AG08396 (cell line): ENCODE measurements at regions not wholly inside any gene's neighbourhood (a gene's known extent, or its start where the extent isn't known, plus 50 kb on each side); places are given as distances from the start of the nearest gene placed in this dataset.
"Not testable (repeated sequence)": the region's sequence is repeated elsewhere in the genome, so short reads cannot be mapped to it uniquely, and the experiment has no call there.

Experiments
- DNase-seq: peaks from one replicate; pipeline ENCODE4 v3.0.0; 2012; ENCODE audit warnings: low spot score, mixed read lengths

DNA sequence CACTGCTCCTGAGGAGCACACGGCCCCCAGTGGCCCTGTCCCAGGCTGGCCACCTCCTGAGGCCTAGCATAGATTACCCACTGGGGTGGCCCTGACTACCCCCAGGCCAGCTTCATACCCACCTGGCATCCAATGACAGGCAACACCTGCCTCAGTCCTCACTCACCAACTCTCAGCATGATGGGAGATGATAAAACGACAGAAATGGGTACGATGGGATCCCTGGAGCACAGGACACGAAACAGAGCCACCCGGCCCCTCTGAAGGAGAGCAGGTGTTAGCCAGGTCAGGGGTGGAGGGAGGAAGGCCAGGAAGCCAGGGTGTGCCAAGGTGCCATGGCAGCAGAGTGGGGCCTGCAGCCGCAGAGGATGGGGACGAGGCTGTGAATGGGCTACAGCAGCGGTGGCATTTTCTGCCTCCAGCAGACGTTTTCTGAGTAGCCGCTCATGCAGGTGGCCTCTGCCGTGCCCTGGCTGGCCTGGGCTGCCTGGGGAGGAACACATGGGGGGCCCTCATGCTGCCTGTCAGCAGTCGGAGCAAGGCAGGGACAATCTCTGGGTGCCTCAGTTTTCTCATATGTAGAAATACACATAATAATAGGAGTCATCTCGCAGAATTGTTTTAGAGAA, 50.2 kb upstream of the FGF3 start:
- DNase-seq: no peak

DNA sequence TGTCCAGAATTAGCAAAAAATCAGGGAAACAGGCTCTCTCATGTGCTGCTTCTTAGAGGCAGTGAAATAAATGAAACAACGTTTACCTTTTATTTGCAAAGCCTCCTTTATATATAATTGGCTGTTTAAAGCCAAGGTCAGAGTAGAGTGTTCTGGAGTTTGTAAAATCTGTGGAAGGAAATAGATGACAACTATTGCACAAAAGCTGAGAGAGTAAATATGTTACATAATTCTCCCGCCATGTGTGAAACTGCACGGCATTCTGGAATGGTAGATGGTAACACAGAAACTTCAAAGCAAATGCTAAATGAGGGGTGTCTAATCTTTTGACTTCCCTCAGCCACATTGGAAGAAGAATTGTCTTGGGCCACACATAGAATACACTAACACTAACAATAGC, 51.5 kb upstream of the FGF3 start:
- no peak for DNase-seq

DNA sequence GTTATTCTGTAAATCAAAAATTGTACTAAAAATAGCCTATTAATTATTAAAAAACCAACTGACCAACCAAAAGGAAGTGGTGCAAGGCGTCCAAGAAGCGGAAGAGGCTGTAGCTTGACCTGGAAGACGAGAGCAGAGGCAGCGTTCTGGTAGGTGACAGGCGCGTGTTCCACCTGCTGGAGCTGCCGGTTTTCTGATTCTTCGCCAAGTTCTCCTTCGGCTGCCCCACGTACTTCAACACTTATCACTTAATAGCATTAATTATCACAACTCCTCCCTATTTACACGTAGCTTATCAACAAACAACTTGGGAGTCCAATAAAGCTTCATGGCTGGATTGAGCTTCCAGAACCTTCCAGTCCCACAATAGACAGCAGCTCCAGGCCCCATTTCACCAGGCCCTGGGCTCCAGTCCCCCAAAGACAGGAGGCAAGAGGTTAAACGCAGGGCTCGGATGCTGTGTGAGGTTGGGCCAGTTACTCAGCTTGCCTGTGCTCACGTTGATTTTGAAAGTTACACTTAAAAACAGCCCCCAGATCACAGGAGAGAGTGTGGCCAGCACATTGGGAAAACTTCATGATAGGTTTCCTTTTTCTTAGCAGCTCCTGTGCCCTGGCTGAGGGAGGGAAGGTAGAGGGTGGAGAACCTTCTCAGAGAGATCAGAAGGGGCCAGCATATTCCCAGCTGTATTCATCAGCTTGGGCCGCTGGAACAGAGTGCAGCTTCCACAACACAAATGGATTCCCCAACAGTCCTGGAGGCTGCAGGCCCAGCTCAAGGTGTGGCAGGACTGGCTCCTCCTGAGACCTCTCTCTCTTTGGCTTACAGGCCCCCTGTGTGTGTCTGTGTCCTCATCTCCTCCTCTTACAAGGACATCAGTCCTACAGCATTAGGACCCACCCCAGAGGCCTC, 54.2 kb upstream of the FGF3 start:
- DNase-seq: no peak

DNA sequence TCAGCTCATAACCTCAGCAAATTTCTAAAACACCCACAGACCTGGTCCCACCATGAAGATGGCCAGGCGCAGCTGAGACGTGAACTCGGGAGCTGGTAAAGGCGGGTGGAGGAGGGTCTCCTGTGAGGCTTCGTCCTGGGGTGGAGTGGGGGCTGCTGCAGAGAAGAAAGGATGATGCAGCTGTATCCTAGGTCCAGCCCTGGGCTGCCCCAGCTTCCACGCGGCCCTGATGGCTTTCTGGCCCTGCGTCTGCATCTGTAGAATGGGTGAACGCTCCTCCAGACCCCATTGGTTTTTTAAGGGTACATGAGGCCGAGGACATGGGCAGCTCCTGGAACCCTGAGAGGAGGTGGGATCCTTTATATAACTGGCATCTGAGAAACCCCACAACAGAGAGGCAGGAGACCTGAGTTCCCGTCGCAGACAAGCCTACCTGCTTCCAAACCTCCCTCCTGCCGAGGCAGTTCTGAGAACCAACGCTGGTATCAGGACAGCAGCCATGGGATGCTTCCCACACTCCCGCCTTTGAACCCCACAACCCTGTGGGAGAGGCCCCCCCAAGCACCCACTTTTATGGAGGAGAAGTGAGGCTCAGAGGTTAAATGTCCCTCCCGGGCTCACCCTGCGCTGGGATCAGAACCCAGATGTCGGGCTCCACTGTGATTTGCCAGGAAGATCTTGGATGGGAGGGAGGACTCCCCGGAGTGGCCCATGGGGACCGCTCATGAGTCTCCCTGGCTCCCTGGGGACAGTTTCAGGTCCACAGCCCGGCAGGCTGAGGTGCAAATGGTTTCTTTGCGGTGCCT, 55.2 kb upstream of the FGF3 start:
- no peak for DNase-seq

DNA sequence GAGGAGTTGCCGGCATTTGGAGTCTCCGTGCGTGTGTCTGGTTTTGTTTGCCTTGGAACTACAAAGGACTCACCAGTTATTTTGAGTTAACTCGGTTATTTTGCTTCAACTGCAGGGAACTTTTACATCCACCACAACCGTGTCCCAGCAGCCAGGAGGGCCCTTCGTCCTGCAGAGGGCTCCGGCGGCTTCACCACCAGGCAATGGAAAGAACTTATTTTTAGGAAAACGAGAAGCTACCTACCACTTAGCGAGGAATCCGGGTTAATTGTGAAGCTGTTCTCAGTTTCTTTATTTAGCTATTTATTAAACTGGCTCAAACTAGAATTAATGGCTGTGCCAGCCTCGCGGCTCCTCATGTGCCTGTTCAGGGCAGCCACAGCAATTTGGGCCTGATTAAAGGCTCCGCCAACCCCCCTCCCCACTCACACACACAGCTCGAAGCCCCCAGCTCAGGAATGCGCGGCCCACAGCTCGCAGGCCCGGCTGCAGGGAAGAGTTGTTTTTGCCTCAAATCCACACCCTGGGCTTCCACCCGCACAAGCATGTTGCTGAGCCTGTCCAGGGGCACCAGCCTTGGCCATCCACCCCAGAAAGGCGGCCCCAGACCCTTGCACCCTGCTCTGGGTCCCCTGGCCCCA, 55.9 kb upstream of the FGF3 start:
- no peak for DNase-seq

DNA sequence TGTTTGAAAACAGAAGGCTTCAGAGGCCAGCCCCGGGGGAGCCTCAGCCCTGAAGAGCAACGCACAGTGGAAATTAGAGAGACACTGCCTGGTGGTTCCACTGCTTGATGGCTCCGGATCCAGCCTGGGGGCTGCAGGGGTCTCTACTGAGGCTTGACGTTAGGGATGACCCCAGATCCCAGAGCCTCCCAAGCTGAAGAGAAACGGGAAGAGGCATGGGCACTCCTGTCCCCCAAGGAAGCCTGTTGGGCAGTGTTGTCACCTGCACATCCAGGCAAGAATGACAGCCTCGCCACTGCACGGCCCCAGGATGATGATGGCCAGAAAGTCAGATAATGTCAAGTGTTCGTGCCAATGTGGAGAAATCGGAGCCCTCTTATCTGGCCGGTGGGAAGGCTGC, 56.8 kb upstream of the FGF3 start:
- DNase-seq: no peak

DNA sequence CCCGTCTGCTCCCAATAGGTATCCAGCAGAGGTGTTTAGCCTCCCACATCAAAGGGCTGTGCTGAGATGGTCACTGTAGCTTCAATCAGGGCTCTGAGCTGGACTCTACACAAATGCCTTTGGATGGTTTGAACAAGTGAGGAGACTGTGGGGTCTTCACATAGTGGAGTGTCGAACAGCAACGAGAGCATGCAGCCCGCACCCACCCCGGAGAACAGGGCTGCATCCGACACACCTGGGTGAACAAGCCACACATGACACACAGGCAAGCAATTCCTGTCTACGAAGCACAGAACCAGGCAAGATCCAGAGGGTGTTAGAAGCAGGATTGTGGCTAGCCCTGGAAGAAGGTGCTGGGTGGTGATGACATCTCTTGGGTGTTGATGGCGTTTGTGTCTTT, 58.0 kb upstream of the FGF3 start:
- no peak for DNase-seq

DNA sequence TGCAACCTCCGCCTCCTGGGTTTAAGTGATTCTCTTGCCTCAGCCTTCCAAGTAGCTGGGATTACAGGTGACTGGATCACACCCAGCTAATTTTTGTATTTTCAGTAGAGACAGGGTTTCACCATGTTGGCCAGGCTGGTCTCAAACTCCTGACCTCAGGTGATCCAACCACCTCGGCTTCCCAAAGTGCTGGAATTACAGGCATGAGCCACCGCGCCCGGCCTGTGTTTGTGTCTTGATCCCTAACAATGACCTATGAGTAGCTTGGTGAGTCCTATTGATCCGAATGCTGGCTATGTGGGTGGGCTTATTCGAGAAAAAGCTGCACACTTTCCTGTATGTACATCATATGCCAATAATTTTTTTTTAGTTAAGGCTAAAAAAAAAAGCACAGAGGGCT, 58.5 kb upstream of the FGF3 start:
- not testable (repeated sequence) for DNase-seq

DNA sequence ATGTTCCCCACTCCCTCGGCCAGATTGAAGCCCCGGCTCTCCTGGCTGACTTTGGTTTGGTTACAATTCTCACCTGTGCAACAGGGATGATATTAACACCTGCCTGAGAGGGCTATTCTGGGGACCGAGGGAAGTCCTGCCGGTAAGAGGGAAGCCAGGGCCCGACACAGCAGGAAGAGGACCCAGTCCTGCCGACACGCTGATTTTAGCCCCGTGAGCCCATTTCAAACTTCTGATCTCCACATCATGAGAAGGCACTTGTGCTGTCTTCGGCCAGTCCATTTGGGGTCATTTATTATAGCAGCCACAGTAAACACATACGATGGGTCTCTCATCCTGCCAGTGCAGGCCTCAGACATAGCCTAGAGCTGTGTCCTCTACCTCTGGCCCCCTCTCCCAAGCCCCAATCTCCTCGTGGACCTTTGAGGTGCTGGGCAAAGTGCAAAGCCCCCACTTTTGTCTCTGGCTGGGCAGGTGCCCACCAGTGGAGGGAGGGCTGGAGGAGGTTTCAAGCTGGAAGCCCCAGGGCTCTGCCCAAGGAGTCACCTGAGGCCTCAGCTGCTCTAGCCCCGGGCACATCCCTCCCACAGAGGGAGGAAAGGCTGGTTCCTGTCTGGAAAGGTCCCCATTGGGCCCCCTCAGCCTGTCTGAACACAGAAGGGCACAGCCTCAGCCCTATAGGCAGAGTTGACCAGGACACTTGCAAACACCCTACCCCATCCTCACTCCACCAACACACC, 59.1 kb upstream of the FGF3 start:
- DNase-seq: no peak

DNA sequence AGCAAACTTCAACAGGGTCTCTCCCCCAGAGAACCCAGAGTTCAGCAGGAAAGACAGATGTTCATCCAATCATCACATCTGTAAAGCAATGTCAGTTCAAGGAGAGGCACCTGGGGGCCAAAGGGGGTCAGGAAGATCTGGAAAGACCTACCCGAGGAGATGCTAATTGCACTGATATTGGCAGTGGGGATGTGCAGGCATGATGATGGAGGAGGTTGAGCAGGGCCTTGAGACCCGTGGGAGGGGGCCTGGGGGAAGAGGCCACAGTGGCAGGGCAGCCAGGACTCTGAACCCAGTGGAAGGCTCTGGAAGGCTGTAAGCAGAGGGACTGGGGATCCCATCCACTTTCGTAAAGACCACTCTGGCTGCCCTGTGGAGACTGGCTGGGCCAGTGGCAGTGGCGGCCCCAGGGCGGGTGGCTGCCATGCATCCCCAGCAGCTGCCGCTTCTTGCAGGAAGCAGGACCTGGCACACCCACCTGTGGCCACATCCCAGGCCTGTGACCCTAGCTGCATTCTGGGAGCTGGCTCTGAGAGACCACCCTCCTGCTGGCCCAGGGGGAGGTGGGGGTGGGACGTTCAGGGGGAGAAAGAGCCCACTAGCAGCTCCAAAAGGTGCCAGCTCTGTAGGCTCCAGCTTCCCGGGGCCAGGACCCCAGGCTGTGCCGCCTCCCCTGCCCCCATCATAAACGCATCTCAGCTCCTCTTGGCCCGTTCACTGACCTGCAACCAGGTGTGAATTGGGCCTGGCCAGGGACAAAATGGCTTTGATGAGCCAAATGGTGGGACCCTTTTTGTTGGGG, 59.9 kb upstream of the FGF3 start:
- no peak for DNase-seq

DNA sequence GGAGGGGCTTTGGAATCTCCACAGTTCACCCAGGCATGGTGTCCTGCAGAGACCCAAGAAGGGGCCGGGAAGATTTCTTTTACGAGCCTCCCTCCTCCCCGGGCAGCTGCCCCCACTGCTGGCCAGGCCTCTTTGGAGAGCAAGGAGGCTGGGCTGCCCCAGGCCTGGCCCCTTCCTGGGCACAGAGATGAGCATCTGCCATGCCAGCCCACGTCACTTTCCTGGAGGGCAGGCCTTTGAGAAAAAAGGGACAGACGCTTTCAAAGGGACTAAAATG, 60.5 kb upstream of the FGF3 start:
- no peak for DNase-seq

DNA sequence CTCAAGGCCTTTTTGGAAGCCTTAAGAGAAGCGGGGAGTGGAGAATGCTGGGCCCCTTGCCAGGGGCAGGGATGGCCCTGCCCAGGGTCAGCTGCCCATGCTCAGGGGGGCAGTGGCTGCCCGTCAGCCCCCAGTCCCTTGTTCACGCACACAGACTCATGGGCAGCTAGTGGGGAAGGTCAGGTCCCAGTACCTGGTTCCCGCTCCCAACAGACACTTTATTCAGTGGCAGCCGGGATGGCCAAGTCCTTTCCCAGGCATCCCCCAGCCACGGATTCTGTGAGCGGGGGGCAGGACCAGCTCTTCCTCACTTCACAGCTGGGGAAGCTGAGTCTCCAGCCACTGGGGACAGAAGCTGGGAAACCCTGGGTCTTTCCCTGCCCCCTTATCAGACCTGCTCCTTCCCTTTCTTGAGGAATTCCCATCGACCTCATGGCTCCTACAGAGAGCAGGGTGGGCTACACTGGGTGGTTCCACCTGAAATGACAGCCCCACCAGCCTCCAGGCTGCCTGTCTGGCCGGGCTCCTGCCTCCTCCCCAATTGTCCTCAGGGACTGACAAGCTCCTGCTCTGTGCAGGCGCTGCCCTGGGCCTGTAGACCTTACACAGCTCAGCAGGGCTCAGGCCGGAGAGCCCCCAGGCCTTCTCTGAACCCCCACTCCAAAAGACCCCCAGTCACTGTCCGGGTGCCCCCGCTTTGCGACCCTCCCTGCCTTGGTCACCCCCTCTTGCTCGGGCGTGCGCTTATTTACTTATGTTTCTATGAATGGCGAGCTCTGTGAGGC, 61.0 kb upstream of the FGF3 start:
- DNase-seq: no peak

DNA sequence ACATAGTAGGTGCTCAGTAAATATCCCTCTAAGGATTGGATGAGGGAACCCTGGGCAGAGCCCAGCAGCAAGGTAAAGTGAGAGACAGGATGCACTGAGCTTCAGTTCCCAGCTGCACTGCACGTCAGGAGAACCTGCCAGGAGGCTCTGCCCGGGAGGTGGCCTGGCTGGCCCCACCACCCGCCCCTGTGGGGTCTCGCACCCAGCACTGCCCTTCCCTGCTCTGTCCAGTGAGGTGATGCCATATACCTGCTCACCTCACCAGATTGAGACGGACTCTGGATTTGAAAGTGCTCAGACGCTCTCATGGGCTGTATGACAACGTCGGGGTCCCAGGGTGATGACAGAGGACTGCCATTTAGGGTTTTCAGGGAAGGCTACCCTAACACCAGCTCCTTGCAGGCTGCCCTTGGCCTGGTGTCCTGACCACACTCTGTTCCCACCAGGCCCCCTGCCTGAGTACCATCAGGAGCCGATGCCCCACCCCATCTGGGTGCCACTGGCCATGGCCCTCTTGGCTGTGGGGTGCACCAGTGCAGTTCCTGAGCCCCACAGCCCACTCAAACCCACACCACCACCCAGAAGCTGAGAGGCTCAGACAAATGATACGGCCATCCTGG, 61.7 kb upstream of the FGF3 start:
- DNase-seq: no peak

DNA sequence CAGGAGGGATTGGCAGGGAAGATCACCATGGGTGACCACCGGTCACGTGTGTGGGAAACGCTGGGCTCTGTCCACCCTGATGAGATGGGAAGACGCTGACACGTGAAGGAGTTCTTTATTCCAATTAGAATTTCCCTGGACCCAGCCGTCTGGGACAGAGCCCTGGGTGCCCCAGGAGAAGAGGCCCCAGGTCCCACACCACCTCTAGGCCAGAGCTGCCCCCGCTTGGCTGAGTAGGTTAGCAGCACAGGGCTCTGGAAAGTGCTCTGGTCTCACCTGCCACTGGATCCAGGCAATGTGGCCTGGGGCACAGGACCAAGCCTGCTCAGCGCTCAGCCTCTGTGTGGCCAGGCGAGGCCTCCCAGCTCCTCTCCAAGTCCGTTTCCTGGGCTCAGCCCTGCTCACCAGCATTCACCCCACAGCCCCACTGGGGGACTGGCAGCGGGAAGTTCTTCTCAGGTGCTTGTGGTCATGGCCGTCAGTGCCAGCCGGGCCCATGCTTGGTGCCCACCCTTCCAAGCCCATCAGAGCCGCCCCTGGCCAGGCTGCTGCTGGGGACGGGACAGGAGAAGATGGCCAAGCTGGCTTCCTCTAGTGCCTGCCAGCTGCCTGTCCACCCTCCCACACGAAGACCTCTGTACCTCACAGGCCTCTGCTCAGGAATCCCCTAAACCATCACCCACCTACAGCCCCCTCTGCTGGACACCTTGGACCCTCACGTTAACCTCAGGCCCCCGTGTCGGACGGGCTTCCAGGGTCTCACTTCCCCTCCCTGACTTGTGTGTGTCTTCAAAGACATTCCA, 62.5 kb upstream of the FGF3 start:
- DNase-seq: no peak

DNA sequence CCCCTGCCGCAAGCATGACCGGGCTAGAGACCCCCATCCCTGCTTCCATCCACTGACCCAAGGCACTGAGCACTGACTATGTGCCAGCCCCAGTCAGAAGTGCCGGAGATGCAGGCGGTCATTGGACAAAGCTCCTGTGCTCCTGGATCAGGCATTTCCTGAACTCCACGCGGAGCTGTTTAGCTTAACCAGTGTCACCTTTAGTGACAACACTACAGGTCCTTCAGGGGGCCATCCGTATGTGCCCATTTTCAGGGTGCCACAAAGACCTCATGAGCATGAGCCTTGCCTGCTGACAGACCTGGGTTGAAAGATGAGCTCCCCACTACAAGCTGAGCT, 63.0 kb upstream of the FGF3 start:
- DNase-seq: no peak

DNA sequence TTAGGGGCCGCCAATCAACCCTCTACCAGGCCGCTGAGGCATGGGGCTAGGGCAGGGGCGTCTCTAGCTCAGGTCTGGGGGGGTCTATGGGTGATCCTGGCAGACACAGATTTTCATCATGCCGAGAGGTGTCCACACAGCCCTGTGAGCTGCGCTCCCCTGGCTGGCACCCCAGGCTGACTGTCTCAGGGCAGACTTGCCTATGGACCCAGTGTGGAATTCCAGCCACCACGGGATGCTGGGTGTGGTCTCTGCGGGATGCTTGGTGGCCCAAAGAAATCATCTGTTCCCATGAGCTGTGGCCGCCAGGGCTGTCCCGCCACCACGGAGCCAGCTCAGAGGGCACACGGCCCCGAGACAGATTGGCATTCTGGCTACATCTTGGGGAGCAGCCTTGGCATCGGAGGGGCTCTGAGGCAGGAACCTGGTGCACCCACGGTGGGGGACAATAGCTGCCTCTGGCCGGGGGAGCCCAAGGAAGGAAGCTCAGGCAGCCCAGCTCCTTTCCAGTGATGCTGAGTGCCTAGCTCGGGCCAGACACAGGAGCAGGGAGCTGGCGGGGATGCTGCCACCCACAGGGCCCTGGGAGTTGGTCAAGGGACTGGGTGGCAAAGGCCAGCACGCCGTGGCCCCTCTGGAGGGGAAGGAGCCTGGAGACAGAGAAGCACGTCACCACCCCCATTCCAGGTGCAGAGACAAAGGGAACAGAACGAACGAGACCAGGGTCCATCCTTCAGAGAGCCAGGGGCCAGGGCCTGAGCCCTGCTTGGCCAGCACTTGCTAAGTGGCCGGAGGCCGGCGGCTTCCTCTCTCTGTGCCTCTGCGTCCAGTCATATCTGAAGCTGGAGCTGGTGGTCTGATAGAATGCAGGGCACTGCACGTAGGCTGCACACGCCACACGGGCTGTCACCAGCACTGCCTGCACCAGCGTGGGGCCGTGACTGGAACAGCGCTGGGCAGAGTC, 64.4 kb upstream of the FGF3 start:
- DNase-seq: no peak

DNA sequence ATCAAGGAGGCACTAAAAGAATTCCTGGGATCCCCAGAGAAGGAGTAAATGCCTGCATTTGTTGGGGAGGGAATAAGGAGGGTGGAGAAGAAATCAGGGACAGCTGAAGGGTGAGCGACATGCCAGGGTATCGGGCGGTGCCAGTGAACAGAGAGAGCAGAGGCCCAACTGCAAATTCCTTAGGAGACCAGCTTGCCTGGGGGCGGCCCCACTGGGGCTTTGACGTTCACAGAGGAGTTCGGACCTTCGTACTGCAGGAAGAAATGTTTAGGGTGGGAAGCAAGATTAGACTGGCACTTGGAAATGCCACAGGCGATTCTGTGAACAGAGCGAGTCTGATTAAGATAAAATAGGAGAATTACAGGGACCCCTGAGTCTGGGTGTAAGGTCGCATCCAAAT, 65.1 kb upstream of the FGF3 start:
- no peak for DNase-seq

DNA sequence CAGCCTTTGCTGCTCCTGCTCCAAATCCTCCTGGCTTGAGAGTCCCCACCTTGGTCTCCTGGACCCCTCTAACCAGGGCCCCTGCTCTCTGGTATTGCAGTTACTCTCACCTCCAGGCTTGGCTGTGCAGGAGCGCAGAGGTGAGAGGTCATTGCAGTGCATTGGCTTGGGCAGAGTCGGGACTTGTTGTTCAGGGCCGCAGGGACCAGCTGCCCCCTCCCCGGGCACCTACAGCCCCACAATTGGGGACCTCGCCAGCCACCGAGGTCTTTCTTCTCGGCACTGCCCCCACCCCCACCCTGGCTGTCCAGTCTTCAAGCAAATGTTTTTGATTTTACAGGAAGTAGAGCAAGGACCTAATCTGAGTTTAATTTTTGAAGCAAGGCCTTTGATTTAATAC, 65.5 kb upstream of the FGF3 start:
- no peak for DNase-seq
